HCT116 (cell line): ENCODE measurements at regions not wholly inside any gene's neighbourhood (a gene's known extent, or its start where the extent isn't known, plus 50 kb on each side); places are given as distances from the start of the nearest gene placed in this dataset.

Source experiments
- ATAC-seq: fragments of 200-7000 bp; cut with Tn5 transposase; 2 replicates; pipeline ENCODE4 v1.9.1; 2020; ENCODE audit warnings: mild to moderate bottlenecking, moderate library complexity
- BruUV-seq: library from RNA; stranded (reverse); fragments of 400-500 nt; replicated peaks from 2 replicates; lab custom pipeline; 2021; lab: Mats Ljungman, UMichigan
- CTCF ChIA-PET: fragments of 300-600 bp; sonication (Branson Sonifier 250); formaldehyde crosslinking; loops from one replicate; lab custom pipeline; 2021; ENCODE audit warnings: antibody characterized with exemption; lab: Charles Lee
- POLR2A ChIA-PET: fragments of 300-600, 350-600 bp; sonication (Branson Sonifier 250); formaldehyde crosslinking; loops from one replicate; lab custom pipeline; 2021; ENCODE audit warnings: antibody characterized with exemption; lab: Charles Lee
- RAD21 ChIA-PET, 2 experiments: fragments of 300-600 bp; sonication (Branson Sonifier 250); formaldehyde crosslinking; loops; one replicate each; lab custom pipeline; 2023; ENCODE audit warnings: low total read pairs in 2 of 2; ENCODE audit not compliant: uncharacterized antibody in 2 of 2, unreplicated experiment in 2 of 2, low non-redundant PET in 1 of 2; lab: Charles Lee
- DNase-seq: peaks from one replicate; pipeline ENCODE4 v3.0.0-alpha.2; 2010; ENCODE audit warnings: low read depth, low spot score
- H2AFZ ChIP-seq: fragments of 200-600 bp; shearing (Covaris generic), sonication (generic); 2 replicates; pipeline ENCODE4 v1.6.1; 2017; ENCODE audit warnings: low read depth, mixed run types, mixed read lengths, antibody characterized with exemption, low read length; ENCODE audit not compliant: poor library complexity, severe bottlenecking
- H3K27ac ChIP-seq: 2 replicates; pipeline ENCODE4 v1.5.1; 2012; ENCODE audit warnings: low read depth, low read length
- H3K27me3 ChIP-seq: fragments of 200-600 bp; sonication (generic); 2 replicates; pipeline ENCODE4 v1.6.1; 2016; ENCODE audit warnings: mixed run types, low read length, mixed read lengths; ENCODE audit not compliant: insufficient read depth
- H3K36me3 ChIP-seq, 2 experiments: fragments of 200-500 bp in 1 of 2; fragments of 200-600 bp in 1 of 2; sonication (Bioruptor generic) in 1 of 2; sonication (generic) in 1 of 2; 2 replicates each; pipeline versions ENCODE4 v1.5.1 to v1.6.1; 2014 to 2016; ENCODE audit warnings: low read length in 2 of 2, inconsistent platforms in 1 of 2, mixed read lengths in 1 of 2, mixed run types in 1 of 2; ENCODE audit not compliant: insufficient read depth in 2 of 2, control insufficient read depth in 1 of 2
- H3K4me1 ChIP-seq, 2 experiments: fragments of 200-600 bp in 1 of 2; sonication (generic) in 1 of 2; 2 replicates each; pipeline versions ENCODE4 v1.5.1 to v1.6.1; 2012 to 2017; ENCODE audit warnings: low read length in 2 of 2, inconsistent platforms in 1 of 2, mild to moderate bottlenecking in 1 of 2, mixed read lengths in 1 of 2, mixed run types in 1 of 2, moderate library complexity in 1 of 2; ENCODE audit not compliant: insufficient read depth in 2 of 2, control insufficient read depth in 1 of 2
- H3K4me2 ChIP-seq: fragments of 200-600 bp; sonication (generic); 2 replicates; pipeline ENCODE4 v1.6.1; 2017; ENCODE audit warnings: mixed run types, low read length, mixed read lengths
- H3K4me3 ChIP-seq, 2 experiments: fragments of 200-600 bp in 1 of 2; sonication (generic) in 1 of 2; replicated peaks in 1 of 2; 2 replicates each; pipeline ENCODE4 v1.5.1; 2011 to 2016; ENCODE audit warnings: low read length in 2 of 2, control low read depth in 1 of 2, low read depth in 1 of 2, mild to moderate bottlenecking in 1 of 2, mixed read lengths in 1 of 2, mixed run types in 1 of 2
- H3K79me2 ChIP-seq: fragments of 200-600 bp; sonication (generic); 2 replicates; pipeline ENCODE4 v1.6.1; 2017; ENCODE audit warnings: mild to moderate bottlenecking, mixed run types, low read length, moderate library complexity, mixed read lengths; ENCODE audit not compliant: insufficient read depth
- H3K9ac ChIP-seq: fragments of 200-600 bp; sonication (generic); 2 replicates; pipeline ENCODE4 v1.6.1; 2016; ENCODE audit warnings: low read length, mixed read lengths
- H3K9me2 ChIP-seq: fragments of 200-600 bp; sonication (generic), shearing (Covaris generic); 2 replicates; pipeline ENCODE4 v1.6.1; 2017; ENCODE audit warnings: mixed run types, mild to moderate bottlenecking, moderate library complexity; ENCODE audit not compliant: insufficient read depth
- H3K9me3 ChIP-seq, 2 experiments: fragments of 200-500 bp in 1 of 2; fragments of 200-600 bp in 1 of 2; sonication (Bioruptor generic) in 1 of 2; sonication (generic) in 1 of 2; 2 replicates each; pipeline ENCODE4 v1.6.1; 2014 to 2017; ENCODE audit warnings: low read length in 2 of 2, mixed read lengths in 2 of 2, inconsistent platforms in 1 of 2, low read depth in 1 of 2, mild to moderate bottlenecking in 1 of 2, mixed run types in 1 of 2, moderate library complexity in 1 of 2; ENCODE audit not compliant: control insufficient read depth in 1 of 2, insufficient read depth in 1 of 2
- H4K20me1 ChIP-seq: fragments of 200-600 bp; sonication (generic), shearing (Covaris generic); 2 replicates; pipeline ENCODE4 v1.6.1; 2017; ENCODE audit warnings: mixed run types, mild to moderate bottlenecking, moderate library complexity; ENCODE audit not compliant: insufficient read depth
- CEBPB ChIP-seq: IDR thresholded peaks from 2 replicates; pipeline ENCODE4 v1.6.1; 2012; ENCODE audit warnings: low read depth
- CTCF ChIP-seq, 3 experiments: fragments of 200-600 bp in 1 of 3; sonication (generic) in 1 of 3; IDR thresholded peaks in 2 of 3; conservative IDR thresholded peaks in 1 of 3; 2 replicates each; pipeline ENCODE4 v1.5.1; 2012 to 2017; ENCODE audit warnings: low read depth in 2 of 3, low read length in 2 of 3, antibody characterized with exemption in 1 of 3, borderline replicate concordance in 1 of 3, control low read depth in 1 of 3, mild to moderate bottlenecking in 1 of 3, mixed read lengths in 1 of 3, mixed run types in 1 of 3, moderate library complexity in 1 of 3; ENCODE audit not compliant: insufficient read depth in 1 of 3
- ELF1 ChIP-seq: IDR thresholded peaks from 2 replicates; pipeline ENCODE4 v1.6.1; 2012; ENCODE audit warnings: low read depth, borderline replicate concordance
- EZH2phosphoT487 ChIP-seq: fragments of 200-600 bp; IDR thresholded peaks from 2 replicates; pipeline ENCODE4 v1.6.1; 2018; ENCODE audit warnings: antibody characterized with exemption, borderline replicate concordance
- JUND ChIP-seq: IDR thresholded peaks from 2 replicates; pipeline ENCODE4 v1.6.1; 2012
- POLR2A ChIP-seq: IDR thresholded peaks from 2 replicates; pipeline ENCODE4 v1.7.0; 2011; ENCODE audit warnings: borderline replicate concordance; ENCODE audit not compliant: insufficient read depth, insufficient read length; ENCODE audit errors: extremely low read depth
- POLR2AphosphoS5 ChIP-seq: IDR thresholded peaks from 2 replicates; pipeline ENCODE4 v1.6.1; 2011; ENCODE audit warnings: mild to moderate bottlenecking, low read depth, low read length, moderate library complexity
- RAD21 ChIP-seq: IDR thresholded peaks from 2 replicates; pipeline ENCODE4 v1.6.1; 2012; ENCODE audit warnings: low read depth, mild to moderate bottlenecking
- REST ChIP-seq: IDR thresholded peaks from 2 replicates; pipeline ENCODE4 v1.6.1; 2012; ENCODE audit warnings: low read depth
- SP1 ChIP-seq: IDR thresholded peaks from 2 replicates; pipeline ENCODE4 v1.6.1; 2012; ENCODE audit warnings: low read depth
- TCF7L2 ChIP-seq: IDR thresholded peaks from 2 replicates; pipeline ENCODE4 v1.7.0; 2011; ENCODE audit warnings: borderline replicate concordance, inconsistent platforms; ENCODE audit not compliant: insufficient read depth, insufficient read length; ENCODE audit errors: extremely low read depth
- YY1 ChIP-seq: IDR thresholded peaks from 2 replicates; pipeline ENCODE4 v1.6.1; 2011; ENCODE audit warnings: low read length, low read depth, moderate library complexity, mild to moderate bottlenecking; ENCODE audit not compliant: insufficient replicate concordance; ENCODE audit errors: extremely low read depth
- ZNF274 ChIP-seq: fragments of 200-500 bp; sonication (Bioruptor generic); IDR thresholded peaks from 2 replicates; pipeline ENCODE4 v1.6.1; 2014; ENCODE audit warnings: mild to moderate bottlenecking, low read depth, low read length, inconsistent platforms
- intact Hi-C: fragments of 100-400 bp; cut with micrococcal nuclease; formaldehyde crosslinking; loops from 2 replicates; pipeline ENCODE4 v1.10.0; 2022
- TF ChIP-seq, protein P1 (sequence below): IDR thresholded peaks from 2 replicates; pipeline ENCODE4 v1.6.1; 2012
- TF ChIP-seq, protein P2 (sequence below): IDR thresholded peaks from 2 replicates; pipeline ENCODE4 v1.6.1; 2012

DNA sequence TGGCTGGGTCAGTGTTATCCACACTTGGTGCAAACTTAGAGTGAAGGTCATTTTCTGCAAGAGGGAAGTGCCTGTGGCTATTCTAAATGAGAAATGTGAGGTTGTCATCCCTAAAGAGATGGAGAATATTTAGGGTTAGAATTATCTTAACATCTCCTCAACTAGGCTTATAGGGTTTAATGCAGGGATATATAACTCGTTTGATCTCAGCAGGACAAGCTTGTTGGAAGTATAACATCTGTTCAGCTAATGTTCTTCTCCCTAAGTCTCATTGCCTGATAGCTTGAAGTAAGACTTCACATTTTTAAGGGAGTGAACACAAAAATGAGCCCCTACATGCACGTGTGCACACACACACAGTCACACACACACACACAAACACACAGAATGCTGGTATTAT, 75.9 kb upstream of the NRXN1 start (continued):
- TF ChIP-seq REST (no peak), YY1 (no peak), POLR2AphosphoS5 (no peak), ELF1 (no peak), POLR2A (no peak), ZNF274 (no peak), EZH2phosphoT487 (no peak), SP1 (no peak), CEBPB (no peak), JUND (no peak), TCF7L2 (no peak)
- TF ChIP-seq, protein P1, sequence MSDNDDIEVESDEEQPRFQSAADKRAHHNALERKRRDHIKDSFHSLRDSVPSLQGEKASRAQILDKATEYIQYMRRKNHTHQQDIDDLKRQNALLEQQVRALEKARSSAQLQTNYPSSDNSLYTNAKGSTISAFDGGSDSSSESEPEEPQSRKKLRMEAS: no peak
- TF ChIP-seq, protein P2, sequence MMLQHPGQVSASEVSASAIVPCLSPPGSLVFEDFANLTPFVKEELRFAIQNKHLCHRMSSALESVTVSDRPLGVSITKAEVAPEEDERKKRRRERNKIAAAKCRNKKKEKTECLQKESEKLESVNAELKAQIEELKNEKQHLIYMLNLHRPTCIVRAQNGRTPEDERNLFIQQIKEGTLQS: no peak
- TF ChIP-seq, all 23 proteins: peak for 0

- no peaks in the 10 kb centered on the region for H4K20me1 ChIP-seq
- intact Hi-C loops: no loop called here
- H3K27me3 ChIP-seq: no peaks in the 10 kb centered on the region
- no peaks in the 10 kb centered on the region for H3K9me2 ChIP-seq
- H3K9me3 ChIP-seq: no peaks in the 10 kb centered on the region
- POLR2A ChIA-PET: no interaction called here
- RAD21 ChIA-PET: no interaction called here
- DNase-seq (no peak), ATAC-seq (no peak)
- no peak overlapping the region for H3K9ac ChIP-seq
- peaks cover 3 to 10% of the 10 kb centered on the region in 2 experiments; a peak in 2 of 4 replicates for H3K4me1 ChIP-seq
- no peak overlapping the region for H3K27ac ChIP-seq
- BruUV-seq: no TSS peak
- CTCF ChIA-PET: no interaction called here
- H2AFZ ChIP-seq: no peak overlapping the region
- H3K79me2 ChIP-seq: no peaks in the 10 kb centered on the region
- no peak overlapping the region for H3K4me2 ChIP-seq
- H3K4me3 ChIP-seq: no peak overlapping the region
- no peaks in the 10 kb centered on the region for H3K36me3 ChIP-seq
- TF ChIP-seq EZH2phosphoT487 (no peak), SP1 (no peak), POLR2AphosphoS5 (no peak), CTCF (IDR thresholded peaks at IDR 0.05 in 2 of 3, conservative IDR thresholded peaks at IDR 0.05 in 1 of 3; ENCODE audit: borderline replicate concordance in 1 of 3, insufficient read depth in 1 of 3, low read depth in 2 of 3, low read length in 2 of 3) (no peak), REST (no peak), RAD21 (no peak)
- TF ChIP-seq, protein P2: no peak
Observed at GRCh38 chr2:51105811-51106210, 73.9 kb upstream of the NRXN1 start.
